ENCODE measurements at regions not wholly inside any gene's neighbourhood (a gene's known extent, or its start where the extent isn't known, plus 50 kb on each side); places are given as distances from the start of the nearest gene placed in this dataset.
"Not testable (repeated sequence)": the region's sequence is repeated elsewhere in the genome, so short reads cannot be mapped to it uniquely, and the experiment has no call there.

- H3K9me3 ChIP-seq (ENCODE audit: control insufficient read depth, insufficient read depth, low read depth, low read length): no peaks in the 10 kb centered on the region
- H3K4me1 ChIP-seq (ENCODE audit: control insufficient read depth, insufficient read depth, low read length): no peaks in the 10 kb centered on the region
- no peak for TF ChIP-seq POLR2AphosphoS5 (IDR thresholded peaks at IDR 0.05; ENCODE audit: low read depth, low read length)
- TF ChIP-seq TCF7L2 (IDR thresholded peaks at IDR 0.05; ENCODE audit: low read depth, low read length): no peak
- no peak for TF ChIP-seq CTCF (IDR thresholded peaks at IDR 0.05)
- TF ChIP-seq SIN3A (IDR thresholded peaks at IDR 0.05; ENCODE audit: borderline replicate concordance, insufficient read depth, low read depth, low read length): no peak
- TF ChIP-seq, protein P1, sequence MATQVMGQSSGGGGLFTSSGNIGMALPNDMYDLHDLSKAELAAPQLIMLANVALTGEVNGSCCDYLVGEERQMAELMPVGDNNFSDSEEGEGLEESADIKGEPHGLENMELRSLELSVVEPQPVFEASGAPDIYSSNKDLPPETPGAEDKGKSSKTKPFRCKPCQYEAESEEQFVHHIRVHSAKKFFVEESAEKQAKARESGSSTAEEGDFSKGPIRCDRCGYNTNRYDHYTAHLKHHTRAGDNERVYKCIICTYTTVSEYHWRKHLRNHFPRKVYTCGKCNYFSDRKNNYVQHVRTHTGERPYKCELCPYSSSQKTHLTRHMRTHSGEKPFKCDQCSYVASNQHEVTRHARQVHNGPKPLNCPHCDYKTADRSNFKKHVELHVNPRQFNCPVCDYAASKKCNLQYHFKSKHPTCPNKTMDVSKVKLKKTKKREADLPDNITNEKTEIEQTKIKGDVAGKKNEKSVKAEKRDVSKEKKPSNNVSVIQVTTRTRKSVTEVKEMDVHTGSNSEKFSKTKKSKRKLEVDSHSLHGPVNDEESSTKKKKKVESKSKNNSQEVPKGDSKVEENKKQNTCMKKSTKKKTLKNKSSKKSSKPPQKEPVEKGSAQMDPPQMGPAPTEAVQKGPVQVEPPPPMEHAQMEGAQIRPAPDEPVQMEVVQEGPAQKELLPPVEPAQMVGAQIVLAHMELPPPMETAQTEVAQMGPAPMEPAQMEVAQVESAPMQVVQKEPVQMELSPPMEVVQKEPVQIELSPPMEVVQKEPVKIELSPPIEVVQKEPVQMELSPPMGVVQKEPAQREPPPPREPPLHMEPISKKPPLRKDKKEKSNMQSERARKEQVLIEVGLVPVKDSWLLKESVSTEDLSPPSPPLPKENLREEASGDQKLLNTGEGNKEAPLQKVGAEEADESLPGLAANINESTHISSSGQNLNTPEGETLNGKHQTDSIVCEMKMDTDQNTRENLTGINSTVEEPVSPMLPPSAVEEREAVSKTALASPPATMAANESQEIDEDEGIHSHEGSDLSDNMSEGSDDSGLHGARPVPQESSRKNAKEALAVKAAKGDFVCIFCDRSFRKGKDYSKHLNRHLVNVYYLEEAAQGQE (IDR thresholded peaks at IDR 0.05; ENCODE audit: insufficient read depth in 1 of 2, low read depth in 2 of 2, low read length in 1 of 2): no peak
- H3K27ac ChIP-seq (ENCODE audit: low read length): no peak overlapping the region
- CTCF ChIA-PET: no interaction called here
- H3K27me3 ChIP-seq (ENCODE audit: control insufficient read depth, insufficient read depth, low read length): no peaks in the 10 kb centered on the region; the same call in 1 of the 2 replicates
- in situ Hi-C loops (cut with HindIII; ENCODE audit: low pct_unique_long_range_greater_than_20kb, low sequenced_read_pairs): no loop called here
- BruUV-seq (replicated peaks): no TSS peak
- ATAC-seq (no peak), DNase-seq (ENCODE audit: low read depth, low spot score) (no peak)
- H3K4me3 ChIP-seq (ENCODE audit: low read depth in 2 of 2, low read length in 2 of 2): no peak overlapping the region
- POLR2A ChIA-PET: no interaction called here
- no peaks in the 10 kb centered on the region for H3K36me3 ChIP-seq (ENCODE audit: control insufficient read depth, insufficient read depth, low read length)
- intact Hi-C loops (cut with micrococcal nuclease; ENCODE audit: unreplicated experiment): no loop called here
Observed at GRCh38 chr22:48819961-48820360, 1007.7 kb downstream of the BRD1 start.

DNA sequence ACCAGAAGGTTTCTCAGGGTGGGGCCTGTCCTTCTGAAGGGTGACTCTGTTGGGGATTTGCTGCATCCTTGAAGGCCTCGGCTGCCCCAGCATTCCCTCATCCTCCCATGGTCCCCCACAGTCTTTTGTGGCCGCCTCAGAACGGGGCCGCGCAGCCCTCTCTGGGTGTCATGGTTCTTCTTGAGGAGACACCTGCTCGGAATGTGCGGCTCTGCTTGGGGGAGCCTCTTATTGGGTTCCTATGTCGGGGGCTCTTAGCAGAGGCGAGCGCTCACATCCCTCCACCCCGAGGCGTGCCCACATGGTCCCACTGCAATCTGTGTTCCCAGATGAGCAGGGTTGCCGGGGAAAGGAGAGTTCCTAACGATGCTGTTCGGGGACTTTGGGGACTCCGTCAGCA, 1008.4 kb downstream of the BRD1 start:
- Histone ChIP-seq H3K4me3 (ENCODE audit: low read depth in 2 of 2, low read length in 2 of 2) (no peak overlapping the region), H3K4me1 (ENCODE audit: control insufficient read depth, insufficient read depth, low read length) (no peaks in the 10 kb centered on the region), H3K27me3 (ENCODE audit: control insufficient read depth, insufficient read depth, low read length) (no peaks in the 10 kb centered on the region; the same call in 1 of the 2 replicates), H3K9me3 (ENCODE audit: control insufficient read depth, insufficient read depth, low read depth, low read length) (no peaks in the 10 kb centered on the region), H3K36me3 (ENCODE audit: control insufficient read depth, insufficient read depth, low read length) (no peaks in the 10 kb centered on the region), H3K27ac (ENCODE audit: low read length) (no peak overlapping the region)
- no peak for ATAC-seq
- CTCF ChIA-PET: no interaction called here
- TF ChIP-seq TCF7L2 (IDR thresholded peaks at IDR 0.05; ENCODE audit: low read depth, low read length): no peak
- no peak for TF ChIP-seq POLR2AphosphoS5 (IDR thresholded peaks at IDR 0.05; ENCODE audit: low read depth, low read length)
- no peak for TF ChIP-seq SIN3A (IDR thresholded peaks at IDR 0.05; ENCODE audit: borderline replicate concordance, insufficient read depth, low read depth, low read length)
- TF ChIP-seq CTCF (IDR thresholded peaks at IDR 0.05): no peak
- TF ChIP-seq, protein P1 (IDR thresholded peaks at IDR 0.05; ENCODE audit: insufficient read depth in 1 of 2, low read depth in 2 of 2, low read length in 1 of 2): no peak
- intact Hi-C loops (cut with micrococcal nuclease; ENCODE audit: unreplicated experiment): no loop called here
- in situ Hi-C loops (cut with HindIII; ENCODE audit: low pct_unique_long_range_greater_than_20kb, low sequenced_read_pairs): no loop called here
- BruUV-seq (replicated peaks): no TSS peak
- POLR2A ChIA-PET: no interaction called here
- no peak for DNase-seq (ENCODE audit: low read depth, low spot score)

- DNase-seq (ENCODE audit: low read depth, low spot score); H3K9me3 ChIP-seq (ENCODE audit: control insufficient read depth, insufficient read depth, low read depth, low read length); H3K4me3 ChIP-seq (ENCODE audit: low read depth in 2 of 2, low read length in 2 of 2); ATAC-seq; CTCF ChIA-PET; POLR2A ChIA-PET; H3K27ac ChIP-seq (ENCODE audit: low read length); H3K4me1 ChIP-seq (ENCODE audit: control insufficient read depth, insufficient read depth, low read length); BruUV-seq (replicated peaks); H3K36me3 ChIP-seq (ENCODE audit: control insufficient read depth, insufficient read depth, low read length); H3K27me3 ChIP-seq (ENCODE audit: control insufficient read depth, insufficient read depth, low read length); in situ Hi-C loops (cut with HindIII; ENCODE audit: low pct_unique_long_range_greater_than_20kb, low sequenced_read_pairs); intact Hi-C loops (cut with micrococcal nuclease; ENCODE audit: unreplicated experiment): not testable (repeated sequence)
Observed at GRCh38 chr22:48817491-48817890, 1010.2 kb downstream of the BRD1 start.

Data from Panc1 (cell line).